Activated T-cell treated with anti-CD3 and anti-CD28 coated beads, Interleukin-2, amount 50 U/mL, for 1 hour (primary cell): ENCODE measurements at regions not wholly inside any gene's neighbourhood (a gene's known extent, or its start where the extent isn't known, plus 50 kb on each side); places are given as distances from the start of the nearest gene placed in this dataset.

Experiments used
- DNase-seq: peaks from one replicate; pipeline ENCODE4 v3.0.0-alpha.2; 2020

DNA sequence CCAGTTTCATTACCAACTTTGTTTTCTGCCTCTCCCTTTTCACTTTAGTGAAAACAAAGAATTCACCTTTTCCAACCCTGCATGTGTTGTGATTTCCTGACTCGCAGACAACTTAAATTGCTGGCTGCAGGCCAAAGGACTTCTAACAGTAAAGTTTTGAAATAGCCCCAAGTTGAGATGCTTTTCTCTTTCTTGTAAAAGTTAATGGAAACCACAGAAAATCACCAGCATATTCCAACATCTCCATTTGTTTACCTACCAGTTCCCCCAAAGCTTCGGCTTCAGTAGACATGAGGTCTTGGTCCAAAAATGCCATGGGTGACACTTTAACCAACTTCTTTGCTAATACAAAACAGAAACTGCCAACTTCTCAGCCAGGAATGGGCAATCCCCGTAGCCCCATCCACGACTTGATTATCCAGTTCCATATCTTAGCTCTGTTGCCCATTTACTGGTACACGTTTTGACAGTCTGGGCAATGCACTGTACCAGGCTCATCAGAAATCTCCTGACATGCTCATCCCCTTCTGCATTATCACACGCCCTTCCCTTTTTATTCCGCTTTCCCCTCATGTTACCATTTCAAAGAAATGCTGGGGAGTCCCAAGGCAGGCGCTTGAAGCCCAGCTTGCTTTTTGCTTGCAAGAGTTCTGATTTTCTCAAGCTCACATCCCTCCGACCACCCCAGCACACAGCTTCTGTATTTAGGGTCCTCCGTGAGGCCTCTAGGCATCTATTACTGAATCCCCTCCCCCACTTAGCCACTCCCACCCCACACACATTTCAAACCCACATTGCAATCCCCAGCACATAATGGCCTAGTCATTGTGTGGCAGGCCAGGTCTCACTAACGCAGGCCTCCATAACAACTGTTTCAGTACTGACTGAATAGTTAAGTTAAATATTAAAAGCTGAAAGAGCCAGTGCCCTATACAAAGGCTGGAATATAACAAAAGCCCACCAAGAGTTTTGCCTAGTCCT is 137.9 kb upstream of the S100G start:
- DNase-seq, result no peak

DNA sequence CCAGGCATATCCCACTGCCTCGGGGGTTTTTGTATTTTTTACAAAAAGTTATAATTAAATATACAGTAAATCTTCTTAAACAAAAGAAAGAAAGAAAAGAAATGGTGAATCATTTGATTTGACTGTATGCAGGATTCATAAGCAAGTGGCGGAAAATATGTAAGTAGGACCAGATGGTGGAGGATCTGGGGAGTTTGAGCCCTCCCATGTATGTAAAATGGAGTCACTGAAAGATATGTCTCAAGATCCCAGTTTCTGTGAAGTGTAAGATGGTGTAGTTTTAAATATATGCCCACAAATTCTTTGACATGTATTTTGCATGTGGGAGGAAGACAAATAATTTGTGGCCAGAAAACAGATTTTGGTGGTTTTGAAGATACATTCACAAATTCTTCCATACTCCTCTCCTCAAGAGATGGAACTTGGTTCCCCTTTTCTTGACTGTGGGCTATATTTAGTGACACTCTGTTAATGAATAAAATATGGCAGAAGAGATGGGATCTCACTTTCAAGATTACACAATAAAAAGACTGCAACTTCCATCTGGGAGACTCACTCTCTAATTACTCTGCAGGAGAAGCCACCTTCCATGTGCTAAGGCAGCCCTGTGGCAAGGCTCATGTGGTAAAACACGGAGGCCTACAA is 133.6 kb upstream of the S100G start:
- no peak for DNase-seq

DNA sequence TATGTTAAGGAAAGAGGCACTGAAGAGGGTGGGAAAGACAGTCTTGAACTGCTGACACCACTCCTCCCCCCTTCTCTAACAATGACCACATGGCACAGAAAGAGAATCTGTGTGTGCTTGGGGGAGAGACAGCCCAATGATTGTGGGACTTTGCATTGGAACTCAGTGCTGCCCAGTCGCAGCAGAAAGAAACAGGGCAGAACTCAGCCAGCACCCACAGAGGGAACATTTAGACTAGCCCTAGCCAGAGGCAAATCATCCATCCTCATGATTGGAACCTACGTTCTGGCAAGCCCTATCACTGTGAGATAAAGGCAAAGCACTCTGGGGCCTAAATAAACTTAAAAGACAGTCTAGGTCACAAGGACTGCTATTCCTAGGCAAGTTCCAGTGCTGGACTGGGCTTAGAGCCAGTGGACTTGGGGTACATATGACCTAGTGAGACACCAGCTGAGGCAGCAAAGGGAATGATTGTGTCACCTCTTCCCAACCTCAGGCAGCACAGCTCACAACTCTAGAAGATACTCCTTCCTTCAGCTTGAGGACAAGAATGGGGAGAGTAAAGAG is 132.8 kb upstream of the S100G start:
- no peak for DNase-seq

DNA sequence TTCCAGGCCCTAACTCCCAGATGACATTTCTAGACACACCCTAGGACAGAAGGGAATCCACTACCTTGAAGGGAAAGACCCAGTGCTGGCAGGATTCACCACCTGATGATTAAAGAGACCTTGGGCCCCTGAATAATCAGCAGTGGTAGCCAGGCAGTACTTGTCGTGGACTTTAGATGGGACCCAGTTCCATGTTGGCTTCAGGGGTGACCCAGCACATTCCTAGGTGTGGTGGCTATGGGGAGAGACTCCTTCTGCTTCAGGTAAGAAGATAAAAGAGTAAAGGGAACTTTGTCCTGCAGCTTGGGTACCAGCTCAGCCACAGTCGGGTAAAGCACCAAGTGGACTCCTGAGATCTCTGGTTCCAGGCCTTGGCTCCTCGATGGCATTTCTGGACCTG is 131.8 kb upstream of the S100G start:
- no peak for DNase-seq

DNA sequence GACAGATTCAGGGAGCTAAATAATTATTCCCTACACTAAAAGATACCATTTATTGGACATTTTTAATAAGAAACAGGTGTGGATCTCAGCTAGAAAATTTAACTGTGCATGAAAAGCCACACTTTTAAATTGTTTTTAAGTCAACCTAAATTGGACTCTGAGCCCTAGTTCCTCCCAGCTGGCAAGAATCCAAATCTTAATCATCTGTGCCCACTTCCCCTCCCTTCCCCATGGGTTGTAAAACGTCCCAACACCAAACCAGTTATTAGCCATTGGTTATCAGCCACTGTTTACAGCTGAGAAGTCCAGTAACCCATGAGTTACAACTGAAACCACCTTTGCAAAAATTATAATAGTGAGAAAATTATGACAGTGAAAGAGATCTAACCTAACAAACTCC is 125.6 kb upstream of the S100G start:
- no peak for DNase-seq

DNA sequence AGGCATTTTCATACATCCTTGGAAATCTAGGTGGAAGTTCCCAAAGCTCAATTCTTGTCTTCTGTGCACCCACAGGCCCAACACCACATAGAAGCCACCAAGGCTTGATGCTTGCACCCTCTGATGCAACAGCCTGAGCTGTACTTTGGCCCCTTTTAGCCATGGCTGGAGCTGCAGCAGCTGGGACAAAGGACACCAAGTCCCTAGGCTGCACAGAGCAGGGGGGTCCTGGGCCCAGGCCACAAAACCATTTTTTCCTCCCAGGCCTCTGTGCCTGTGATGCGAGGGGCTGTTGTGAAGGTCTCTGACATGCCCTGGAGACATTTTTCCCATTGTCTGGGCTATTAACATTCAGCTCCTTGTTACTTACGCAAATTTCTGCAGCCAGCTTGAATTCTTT is 124.0 kb upstream of the S100G start:
- no peak for DNase-seq

DNA sequence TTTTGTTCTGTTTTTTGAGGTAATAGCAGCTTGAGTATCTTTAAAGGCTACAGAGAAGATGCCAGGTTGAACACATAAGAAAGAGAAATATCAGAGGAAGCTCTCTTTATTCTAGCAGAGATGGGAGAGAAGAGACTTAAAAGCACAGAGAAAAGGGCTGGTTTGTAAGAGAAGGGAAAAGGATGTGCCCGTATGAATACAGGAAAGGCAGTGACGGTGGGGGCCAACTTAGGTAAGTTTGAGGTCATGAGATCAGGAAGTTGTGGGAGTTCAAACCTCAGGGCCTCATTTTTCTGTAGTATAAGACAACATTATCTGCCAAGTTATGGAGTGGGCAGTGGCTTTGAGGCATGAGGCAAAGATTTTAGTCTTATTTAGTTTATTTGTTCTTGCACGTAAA is 121.3 kb upstream of the S100G start:
- no peak for DNase-seq
